Upper lobe of right lung (tissue), 1 donor: ENCODE measurements at regions not wholly inside any gene's neighbourhood (a gene's known extent, or its start where the extent isn't known, plus 50 kb on each side); places are given as distances from the start of the nearest gene placed in this dataset.

Experiments
- ATAC-seq: fragments of 200-7000 bp; cut with Tn5 transposase; one replicate; pipeline ENCODE4 v1.9.1; 2020; ENCODE audit warnings: mild to moderate bottlenecking, moderate library complexity
- DNase-seq: peaks from one replicate; pipeline ENCODE4 v3.0.0-alpha.2; 2020
- H3K27ac ChIP-seq: fragments of 200-600 bp; one replicate; pipeline ENCODE4 v1.8.0; 2022
- H3K27me3 ChIP-seq: fragments of 200-600 bp; one replicate; pipeline ENCODE4 v1.8.0; 2022; ENCODE audit warnings: mild to moderate bottlenecking
- H3K36me3 ChIP-seq: fragments of 200-600 bp; one replicate; pipeline ENCODE4 v1.8.0; 2022
- H3K4me1 ChIP-seq: fragments of 200-600 bp; one replicate; pipeline ENCODE4 v1.8.0; 2022
- H3K4me3 ChIP-seq: fragments of 200-600 bp; one replicate; pipeline ENCODE4 v1.8.0; 2022; ENCODE audit warnings: mild to moderate bottlenecking
- H3K9me3 ChIP-seq: fragments of 200-600 bp; one replicate; pipeline ENCODE4 v1.8.0; 2022
- intact Hi-C: fragments of 100-400 bp; cut with DNase I; formaldehyde crosslinking; loops from one replicate; pipeline ENCODE4 v1.11.0; 2022
- TF ChIP-seq, protein P1 (sequence below): fragments of 200-600 bp; IDR thresholded peaks from one replicate; pipeline ENCODE4 v1.8.0; 2022; ENCODE audit warnings: antibody characterized with exemption
- donor health status: DM: no; HTN: yes; CAD: no; lungs with severe emphysema.

DNA sequence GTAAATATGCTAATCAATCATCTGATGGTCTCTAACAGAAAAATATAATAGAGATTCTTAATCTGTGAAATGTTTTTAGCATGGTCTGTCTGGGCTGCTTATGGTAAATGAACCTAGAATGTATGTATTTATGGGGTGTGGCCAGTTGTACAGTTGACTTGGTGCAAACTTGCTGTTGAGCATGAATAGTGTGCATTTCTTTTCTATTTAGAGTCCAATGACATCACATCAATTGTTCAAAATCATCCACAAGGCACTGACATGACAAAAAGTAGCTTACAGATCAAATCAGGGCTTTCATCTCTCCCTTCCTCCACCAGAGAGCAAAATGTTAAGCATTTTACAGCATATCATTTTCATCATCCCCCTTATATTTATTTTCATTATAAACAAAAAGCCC is 1010.3 kb downstream of the KCNT2 start:
- Histone ChIP-seq H3K4me1 (no peaks in the 10 kb centered on the region), H3K4me3 (no peak overlapping the region), H3K36me3 (no peaks in the 10 kb centered on the region), H3K27ac (no peak overlapping the region), H3K9me3 (no peaks in the 10 kb centered on the region), H3K27me3 (no peaks in the 10 kb centered on the region)
- intact Hi-C loops: no loop called here
- DNase-seq (no peak), ATAC-seq (no peak)
- TF ChIP-seq, protein P1, sequence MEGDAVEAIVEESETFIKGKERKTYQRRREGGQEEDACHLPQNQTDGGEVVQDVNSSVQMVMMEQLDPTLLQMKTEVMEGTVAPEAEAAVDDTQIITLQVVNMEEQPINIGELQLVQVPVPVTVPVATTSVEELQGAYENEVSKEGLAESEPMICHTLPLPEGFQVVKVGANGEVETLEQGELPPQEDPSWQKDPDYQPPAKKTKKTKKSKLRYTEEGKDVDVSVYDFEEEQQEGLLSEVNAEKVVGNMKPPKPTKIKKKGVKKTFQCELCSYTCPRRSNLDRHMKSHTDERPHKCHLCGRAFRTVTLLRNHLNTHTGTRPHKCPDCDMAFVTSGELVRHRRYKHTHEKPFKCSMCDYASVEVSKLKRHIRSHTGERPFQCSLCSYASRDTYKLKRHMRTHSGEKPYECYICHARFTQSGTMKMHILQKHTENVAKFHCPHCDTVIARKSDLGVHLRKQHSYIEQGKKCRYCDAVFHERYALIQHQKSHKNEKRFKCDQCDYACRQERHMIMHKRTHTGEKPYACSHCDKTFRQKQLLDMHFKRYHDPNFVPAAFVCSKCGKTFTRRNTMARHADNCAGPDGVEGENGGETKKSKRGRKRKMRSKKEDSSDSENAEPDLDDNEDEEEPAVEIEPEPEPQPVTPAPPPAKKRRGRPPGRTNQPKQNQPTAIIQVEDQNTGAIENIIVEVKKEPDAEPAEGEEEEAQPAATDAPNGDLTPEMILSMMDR: no peak

DNA sequence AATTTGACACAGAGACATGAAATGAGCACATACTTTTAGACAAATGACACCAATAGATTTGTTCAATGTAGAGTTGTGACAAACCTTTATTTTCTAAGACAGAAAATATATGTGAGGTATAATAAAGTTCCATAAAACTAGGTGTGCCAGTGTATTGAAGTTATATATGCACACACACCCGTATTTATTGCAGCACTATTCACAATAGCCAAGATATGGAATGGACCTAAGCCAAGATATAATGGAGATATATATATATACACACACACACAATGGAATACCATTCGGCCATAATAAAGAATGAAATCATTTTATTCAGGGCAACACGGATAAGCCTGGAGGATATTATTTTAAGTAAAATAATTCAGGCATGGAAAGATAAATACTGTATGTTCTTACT is 1013.5 kb downstream of the KCNT2 start:
- no peak for DNase-seq
- intact Hi-C loops: no loop called here

DNA sequence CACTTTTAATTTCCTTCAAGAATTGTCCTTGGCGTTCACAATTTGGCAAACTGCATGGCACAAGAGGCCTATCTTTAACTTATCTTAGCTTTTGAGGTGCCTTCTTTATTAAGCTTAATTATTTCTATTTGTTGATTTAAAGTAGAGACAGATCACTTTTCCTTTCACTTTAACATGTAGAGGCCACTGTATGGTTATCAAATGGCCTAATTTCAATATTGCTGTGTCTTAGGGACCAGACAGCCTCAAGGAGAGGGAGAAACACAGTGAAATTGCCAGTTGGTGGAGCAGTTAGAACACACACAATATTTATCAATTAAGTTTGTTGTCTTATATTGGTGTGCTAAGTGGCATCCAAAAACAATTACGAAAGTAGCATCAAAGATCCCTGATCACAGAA is 1013.9 kb downstream of the KCNT2 start:
- Histone ChIP-seq H3K36me3 (no peaks in the 10 kb centered on the region), H3K4me1 (no peaks in the 10 kb centered on the region), H3K4me3 (no peak overlapping the region), H3K27ac (no peak overlapping the region), H3K9me3 (no peaks in the 10 kb centered on the region), H3K27me3 (no peaks in the 10 kb centered on the region)
- TF ChIP-seq, protein P1: no peak
- no peak for DNase-seq
- no peak for ATAC-seq
- intact Hi-C loops: no loop called here

More for the DNA sequence above, 1013.5 kb downstream of the KCNT2 start:
- no peaks in the 10 kb centered on the region for H3K4me1 ChIP-seq
- no peaks in the 10 kb centered on the region for H3K36me3 ChIP-seq
- TF ChIP-seq, protein P1: no peak
- no peaks in the 10 kb centered on the region for H3K9me3 ChIP-seq
- no peak overlapping the region for H3K4me3 ChIP-seq
- no peak for ATAC-seq
- H3K27ac ChIP-seq: no peak overlapping the region
- no peaks in the 10 kb centered on the region for H3K27me3 ChIP-seq

DNA sequence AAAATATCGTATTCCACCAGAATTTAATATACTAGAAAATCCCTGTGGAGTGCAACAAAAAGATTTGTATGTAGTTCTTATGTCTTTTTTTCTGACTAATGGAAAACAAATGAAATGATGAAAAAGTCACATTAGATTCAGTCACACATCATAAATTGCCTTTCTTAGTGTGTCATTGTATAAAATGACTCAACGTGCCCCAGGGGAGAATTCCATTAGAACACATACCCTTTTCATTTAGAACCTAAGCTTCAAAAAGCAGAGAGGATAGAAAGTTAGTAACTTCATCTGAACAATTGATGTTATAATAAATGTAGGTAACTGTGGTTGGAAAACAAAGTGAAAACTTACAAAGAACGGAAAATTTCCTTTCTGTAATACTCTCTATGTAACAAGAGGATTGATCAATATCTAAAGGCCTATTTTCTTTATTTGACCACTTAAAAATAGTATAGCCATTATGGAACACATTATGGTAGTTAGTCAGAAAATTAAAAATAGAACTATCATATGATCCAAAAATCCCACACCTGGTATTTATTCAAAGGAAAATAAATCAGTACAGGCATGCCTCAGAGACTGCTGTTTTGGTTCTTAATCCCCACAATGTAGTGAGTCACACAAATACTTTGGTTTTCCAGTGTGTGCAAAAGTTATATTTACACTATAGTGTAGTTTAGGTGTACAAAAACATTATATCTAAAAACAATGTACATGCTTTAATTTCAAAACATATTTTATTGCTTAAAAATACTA is 1016.1 kb downstream of the KCNT2 start:
- DNase-seq (no peak), ATAC-seq (no peak)
- no peak overlapping the region for H3K27ac ChIP-seq
- no peaks in the 10 kb centered on the region for H3K4me1 ChIP-seq
- no peaks in the 10 kb centered on the region for H3K9me3 ChIP-seq
- H3K27me3 ChIP-seq: no peaks in the 10 kb centered on the region
- intact Hi-C loops: no loop called here
- TF ChIP-seq, protein P1: no peak
- H3K4me3 ChIP-seq: no peak overlapping the region
- no peaks in the 10 kb centered on the region for H3K36me3 ChIP-seq

DNA sequence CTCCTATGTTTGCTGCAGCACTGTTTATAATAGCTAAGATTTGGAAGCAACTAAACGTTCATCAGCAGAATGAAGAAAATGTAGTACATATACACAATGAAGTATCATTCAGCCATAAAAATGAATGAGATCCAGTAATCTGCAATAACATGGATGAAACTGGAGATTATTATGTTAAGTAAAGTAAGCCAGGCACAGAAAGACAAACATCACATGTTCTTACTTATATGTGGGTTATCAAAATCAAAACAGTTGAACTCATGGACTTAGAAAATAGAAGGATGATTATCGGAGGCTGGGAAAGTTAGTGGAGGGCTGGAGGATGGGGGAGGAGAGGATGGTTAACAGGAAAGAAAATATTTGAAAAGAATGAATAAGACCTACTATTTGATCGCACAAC is 1017.6 kb downstream of the KCNT2 start:
- no peak for ATAC-seq
- no peak overlapping the region for H3K27ac ChIP-seq
- H3K4me1 ChIP-seq: no peaks in the 10 kb centered on the region
- intact Hi-C loops: no loop called here
- H3K4me3 ChIP-seq: no peak overlapping the region
- H3K36me3 ChIP-seq: no peaks in the 10 kb centered on the region
- TF ChIP-seq, protein P1: no peak
- no peak for DNase-seq
- H3K27me3 ChIP-seq: no peaks in the 10 kb centered on the region
- H3K9me3 ChIP-seq: no peaks in the 10 kb centered on the region
